GM23338 (cell line): ENCODE measurements at regions not wholly inside any gene's neighbourhood (a gene's known extent, or its start where the extent isn't known, plus 50 kb on each side); places are given as distances from the start of the nearest gene placed in this dataset.

Experiments used
- ATAC-seq: fragments of 200-7000 bp; cut with Tn5 transposase; 3 replicates; pipeline ENCODE4 v1.9.1; 2020
- DNase-seq: peaks from one replicate; pipeline ENCODE4 v3.0.0-alpha.2; 2015; ENCODE audit warnings: low spot score
- H2AFZ ChIP-seq: fragments of 200-600 bp; sonication (generic); 2 replicates; pipeline ENCODE4 v1.8.0; 2016; ENCODE audit warnings: antibody characterized with exemption, mild to moderate bottlenecking, moderate library complexity
- H3F3A ChIP-seq: fragments of 200-600 bp; sonication (generic); replicated peaks from 2 replicates; pipeline ENCODE4 v1.8.0; 2017; ENCODE audit warnings: antibody characterized with exemption, mixed run types, low read depth
- H3K27ac ChIP-seq: fragments of 200-600 bp; sonication (generic); 2 replicates; pipeline ENCODE4 v1.6.1; 2016; ENCODE audit warnings: low read depth
- H3K27me3 ChIP-seq: fragments of 200-600 bp; sonication (generic); 2 replicates; pipeline ENCODE4 v1.8.0; 2016; ENCODE audit warnings: mild to moderate bottlenecking, mixed run types, moderate library complexity; ENCODE audit not compliant: insufficient read depth
- H3K36me3 ChIP-seq: fragments of 200-600 bp; sonication (generic); 2 replicates; pipeline ENCODE4 v1.8.0; 2016; ENCODE audit warnings: mild to moderate bottlenecking; ENCODE audit not compliant: insufficient read depth
- H3K4me1 ChIP-seq: fragments of 200-600 bp; sonication (generic); 2 replicates; pipeline ENCODE4 v1.8.0; 2016; ENCODE audit warnings: mild to moderate bottlenecking, moderate library complexity; ENCODE audit not compliant: insufficient read depth
- H3K4me2 ChIP-seq: fragments of 200-600 bp; sonication (generic); 2 replicates; pipeline ENCODE4 v1.7.1; 2017; ENCODE audit warnings: mixed run types
- H3K4me3 ChIP-seq: fragments of 200-600 bp; sonication (generic); 2 replicates; pipeline ENCODE4 v1.6.1; 2016; ENCODE audit warnings: mixed run types
- H3K79me2 ChIP-seq: fragments of 200-600 bp; sonication (generic); replicated peaks from 2 replicates; pipeline ENCODE4 v1.8.0; 2017; ENCODE audit warnings: mild to moderate bottlenecking; ENCODE audit not compliant: insufficient read depth
- H3K9me2 ChIP-seq: fragments of 200-600 bp; sonication (generic); 2 replicates; pipeline ENCODE4 v1.8.0; 2017; ENCODE audit not compliant: insufficient read depth
- H4K20me1 ChIP-seq: fragments of 200-600 bp; sonication (generic); replicated peaks from 2 replicates; pipeline ENCODE4 v1.8.0; 2017; ENCODE audit warnings: mild to moderate bottlenecking; ENCODE audit not compliant: insufficient read depth
- H3K27ac Mint-ChIP-seq: 2 replicates; pipeline ENCODE4 v1.8.0; 2020; ENCODE audit warnings: inconsistent platforms, mild to moderate bottlenecking, moderate library complexity, mixed read lengths
- H3K27me3 Mint-ChIP-seq: 3 replicates; pipeline ENCODE4 v1.8.0; 2022; ENCODE audit warnings: low read depth, mild to moderate bottlenecking, moderate library complexity, mixed read lengths, inconsistent platforms; ENCODE audit not compliant: insufficient read depth, poor library complexity
- H3K36me3 Mint-ChIP-seq: 3 replicates; pipeline ENCODE4 v1.8.0; 2021; ENCODE audit warnings: low read depth, mild to moderate bottlenecking, inconsistent platforms, moderate library complexity, mixed read lengths
- H3K4me1 Mint-ChIP-seq: 3 replicates; pipeline ENCODE4 v1.8.0; 2020; ENCODE audit warnings: mild to moderate bottlenecking, inconsistent platforms, mixed read lengths
- H3K4me3 Mint-ChIP-seq: 3 replicates; pipeline ENCODE4 v1.8.0; 2021; ENCODE audit warnings: moderate library complexity, mild to moderate bottlenecking, inconsistent platforms, mixed read lengths
- H3K9me3 Mint-ChIP-seq: 3 replicates; pipeline ENCODE4 v1.8.0; 2020; ENCODE audit warnings: moderate library complexity, mild to moderate bottlenecking, inconsistent platforms, mixed read lengths
- CREB1 ChIP-seq: fragments of 250-450 bp; sonication (Bioruptor Pico); IDR thresholded peaks from 2 replicates; pipeline ENCODE4 v1.5.0; 2020; ENCODE audit warnings: low read depth, mild to moderate bottlenecking, moderate library complexity
- EZH2 ChIP-seq: fragments of 200-600 bp; sonication (generic); IDR thresholded peaks from one replicate; pipeline ENCODE4 v1.8.0; 2017; ENCODE audit warnings: antibody characterized with exemption, mild to moderate bottlenecking, low read depth; ENCODE audit not compliant: unreplicated experiment
- JUNB ChIP-seq: IDR thresholded peaks from one replicate; pipeline ENCODE4 v1.6.1; 2016; ENCODE audit warnings: antibody characterized with exemption; ENCODE audit not compliant: unreplicated experiment
- NANOG ChIP-seq: IDR thresholded peaks from 2 replicates; pipeline ENCODE4 v1.6.1; 2016; ENCODE audit warnings: antibody characterized with exemption, borderline replicate concordance
- POLR2AphosphoS5 ChIP-seq: IDR thresholded peaks from 2 replicates; pipeline ENCODE4 v1.6.1; 2016; ENCODE audit warnings: antibody characterized with exemption, low read depth
- STAT1 ChIP-seq: IDR thresholded peaks from one replicate; pipeline ENCODE4 v1.6.1; 2016; ENCODE audit warnings: antibody characterized with exemption; ENCODE audit not compliant: unreplicated experiment
- ZNF331 ChIP-seq: fragments of 250-450 bp; sonication (Bioruptor Pico); IDR thresholded peaks from 2 replicates; pipeline ENCODE4 v1.5.0; 2020; ENCODE audit warnings: low read depth, mild to moderate bottlenecking, moderate library complexity
- ZNF462 ChIP-seq: fragments of 250-450 bp; sonication (Bioruptor Pico); IDR thresholded peaks from 2 replicates; pipeline ENCODE4 v1.5.0; 2020; ENCODE audit warnings: mild to moderate bottlenecking, moderate library complexity

DNA sequence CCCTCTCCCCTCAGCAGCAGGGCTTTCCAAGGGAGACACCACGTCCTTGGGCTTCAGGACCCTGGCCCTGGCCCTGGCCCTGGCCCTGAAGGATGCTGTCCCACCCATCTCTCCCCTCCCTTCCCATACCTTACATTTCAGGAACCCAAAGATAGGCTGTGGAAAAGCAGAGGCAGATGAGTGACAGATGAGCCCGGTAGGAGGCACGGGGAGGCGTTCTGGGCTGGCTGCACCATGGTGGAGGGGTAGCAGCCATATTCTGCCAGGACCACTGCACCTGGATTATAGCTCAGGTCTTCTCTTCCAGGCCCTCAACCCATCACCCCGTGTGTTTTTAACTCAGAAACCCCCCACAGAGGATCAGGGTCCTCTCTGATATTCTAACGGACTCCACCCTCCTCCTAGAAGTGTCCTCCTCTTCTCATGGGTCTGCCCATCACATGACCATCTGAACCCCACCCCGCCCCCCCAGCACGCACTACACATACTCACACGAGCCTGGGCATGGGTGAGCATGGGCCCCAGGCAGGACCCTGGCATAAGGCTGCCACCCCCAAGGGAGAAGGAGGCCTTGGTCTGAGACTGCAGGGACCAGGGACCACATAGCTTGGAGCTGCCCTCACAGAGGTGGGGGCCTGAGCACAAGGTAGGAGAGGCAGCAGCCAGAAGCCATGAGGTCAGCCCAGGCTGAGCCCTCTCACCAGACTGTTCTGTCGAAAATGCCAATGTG, 220.8 kb upstream of the CDH4 start:
- H3F3A ChIP-seq, result no peaks in the 10 kb centered on the region
- no peaks in the 10 kb centered on the region for H3K79me2 ChIP-seq
- no peak overlapping the region for H3K4me3 ChIP-seq
- no peaks in the 10 kb centered on the region for H4K20me1 ChIP-seq
- Mint-ChIP-seq H3K9me3 (peaks cover 30% of the 10 kb centered on the region), H3K27ac (no peak overlapping the region), H3K4me1 (no peaks in the 10 kb centered on the region), H3K27me3 (peaks cover 19% of the 10 kb centered on the region), H3K4me3 (no peak overlapping the region), H3K36me3 (peaks cover 9% of the 10 kb centered on the region)
- no peak overlapping the region for H2AFZ ChIP-seq
- H3K9me2 ChIP-seq, result no peaks in the 10 kb centered on the region
- H3K27ac ChIP-seq, result no peak overlapping the region
- H3K36me3 ChIP-seq, result peaks cover 1% of the 10 kb centered on the region; the same call in 1 of the 2 replicates
- peaks cover 7% of the 10 kb centered on the region; the same call in 1 of the 2 replicates for H3K27me3 ChIP-seq
- H3K4me1 ChIP-seq, result no peaks in the 10 kb centered on the region
- TF ChIP-seq JUNB (no peak), ZNF462 (CRISPR knock-in tag) (no peak), STAT1 (no peak), EZH2 (no peak), ZNF331 (no peak), POLR2AphosphoS5 (no peak), NANOG (no peak), CREB1 (CRISPR knock-in tag) (no peak)
- ATAC-seq, result no peak
- no peak for DNase-seq
- H3K4me2 ChIP-seq, result no peak overlapping the region
